ENCODE measurements at regions not wholly inside any gene's neighbourhood (a gene's known extent, or its start where the extent isn't known, plus 50 kb on each side); places are given as distances from the start of the nearest gene placed in this dataset.

DNA sequence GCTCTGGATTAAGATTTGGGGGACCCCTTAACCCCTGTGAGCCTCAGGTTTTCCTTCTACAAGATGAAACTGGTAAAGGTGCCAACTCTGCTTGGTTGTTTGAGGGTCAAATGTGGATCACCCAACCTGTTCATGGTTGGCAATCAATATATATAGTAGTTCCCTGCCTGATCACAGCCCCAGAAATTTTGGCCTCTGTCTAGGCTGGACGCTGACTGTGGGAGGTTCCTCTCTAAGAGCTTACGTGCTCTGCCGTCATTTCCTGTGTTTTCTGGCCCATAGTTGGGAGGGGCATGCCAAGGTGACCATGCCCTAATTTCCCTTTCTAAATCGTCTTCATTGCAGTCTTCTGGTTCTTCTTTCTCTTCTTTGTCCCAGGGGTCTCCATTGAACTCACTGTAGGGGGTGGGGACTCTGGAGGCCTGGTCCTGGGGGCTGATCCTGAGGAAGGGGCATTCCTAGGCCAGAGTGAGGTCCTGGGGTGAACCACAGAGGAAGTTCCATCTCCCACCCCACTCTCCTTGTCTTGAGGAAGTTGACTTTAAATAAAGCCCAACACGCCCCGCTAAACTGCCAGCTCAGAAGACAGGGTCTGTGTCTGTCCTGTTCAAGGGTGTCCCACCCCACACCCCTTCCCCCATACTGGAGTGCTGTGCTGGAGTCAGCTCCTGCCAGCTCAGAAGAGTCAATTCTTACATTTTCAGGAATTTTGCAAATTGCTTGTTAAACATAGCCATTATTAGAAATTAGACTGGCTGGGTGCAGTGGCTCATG is 98.9 kb upstream of the SDK1 start:
- H3K4me3 ChIP-seq (ENCODE audit: low read depth in 2 of 2, low read length in 1 of 2) = no peak overlapping the region
- no peak overlapping the region for H3K9ac ChIP-seq
- no peaks in the 10 kb centered on the region for H3K27me3 ChIP-seq (ENCODE audit: insufficient read depth)
- H3K4me2 ChIP-seq = no peak overlapping the region
- H3K36me3 ChIP-seq (replicated peaks in 1 of 2; ENCODE audit: control insufficient read depth in 1 of 2, insufficient read depth in 2 of 2, low read length in 1 of 2) = no peaks in the 10 kb centered on the region
- no peaks in the 10 kb centered on the region for H3K79me2 ChIP-seq (ENCODE audit: insufficient read depth)
- H3K9me3 ChIP-seq = no peaks in the 10 kb centered on the region; the same call in 1 of the 2 replicates
- no peak for DNase-seq
- no peak overlapping the region for H3K27ac ChIP-seq (ENCODE audit: low read depth in 2 of 2, low read length in 1 of 2)
- no peak overlapping the region for H2AFZ ChIP-seq (ENCODE audit: low read depth)
- TF ChIP-seq GATA2 (CRISPR knock-in tag; IDR thresholded peaks at IDR 0.05) (no peak), ELF1 (IDR thresholded peaks at IDR 0.05) (no peak), MEF2A (IDR thresholded peaks at IDR 0.05; ENCODE audit: borderline replicate concordance, low read depth) (no peak), RCOR1 (IDR thresholded peaks at IDR 0.05; ENCODE audit: low read length) (no peak), TCF12 (IDR thresholded peaks at IDR 0.05) (no peak), NFIC (IDR thresholded peaks at IDR 0.05; ENCODE audit: borderline replicate concordance) (no peak), RFX5 (IDR thresholded peaks at IDR 0.05; ENCODE audit: low read length) (no peak), MXI1 (IDR thresholded peaks at IDR 0.05; ENCODE audit: low read depth, low read length) (no peak), CHD2 (IDR thresholded peaks at IDR 0.05; ENCODE audit: low read length, partially characterized antibody) (no peak), NRF1 (IDR thresholded peaks at IDR 0.05; ENCODE audit: low read depth, low read length) (no peak), RAD21 (IDR thresholded peaks at IDR 0.05; ENCODE audit: low read length) (no peak), EP300 (IDR thresholded peaks at IDR 0.05; ENCODE audit: borderline replicate concordance in 1 of 2, low read depth in 1 of 2, low read length in 1 of 2) (no peak), FOSL2 (IDR thresholded peaks at IDR 0.05; ENCODE audit: borderline replicate concordance, low read depth) (no peak)
- TF ChIP-seq, protein P1, sequence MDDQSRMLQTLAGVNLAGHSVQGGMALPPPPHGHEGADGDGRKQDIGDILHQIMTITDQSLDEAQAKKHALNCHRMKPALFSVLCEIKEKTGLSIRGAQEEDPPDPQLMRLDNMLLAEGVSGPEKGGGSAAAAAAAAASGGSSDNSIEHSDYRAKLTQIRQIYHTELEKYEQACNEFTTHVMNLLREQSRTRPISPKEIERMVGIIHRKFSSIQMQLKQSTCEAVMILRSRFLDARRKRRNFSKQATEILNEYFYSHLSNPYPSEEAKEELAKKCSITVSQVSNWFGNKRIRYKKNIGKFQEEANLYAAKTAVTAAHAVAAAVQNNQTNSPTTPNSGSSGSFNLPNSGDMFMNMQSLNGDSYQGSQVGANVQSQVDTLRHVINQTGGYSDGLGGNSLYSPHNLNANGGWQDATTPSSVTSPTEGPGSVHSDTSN (IDR thresholded peaks at IDR 0.05) = no peak
- TF ChIP-seq, protein P2, sequence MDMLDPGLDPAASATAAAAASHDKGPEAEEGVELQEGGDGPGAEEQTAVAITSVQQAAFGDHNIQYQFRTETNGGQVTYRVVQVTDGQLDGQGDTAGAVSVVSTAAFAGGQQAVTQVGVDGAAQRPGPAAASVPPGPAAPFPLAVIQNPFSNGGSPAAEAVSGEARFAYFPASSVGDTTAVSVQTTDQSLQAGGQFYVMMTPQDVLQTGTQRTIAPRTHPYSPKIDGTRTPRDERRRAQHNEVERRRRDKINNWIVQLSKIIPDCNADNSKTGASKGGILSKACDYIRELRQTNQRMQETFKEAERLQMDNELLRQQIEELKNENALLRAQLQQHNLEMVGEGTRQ (IDR thresholded peaks at IDR 0.05; ENCODE audit: borderline replicate concordance, low read depth, low read length) = no peak
- TF ChIP-seq, protein P3, sequence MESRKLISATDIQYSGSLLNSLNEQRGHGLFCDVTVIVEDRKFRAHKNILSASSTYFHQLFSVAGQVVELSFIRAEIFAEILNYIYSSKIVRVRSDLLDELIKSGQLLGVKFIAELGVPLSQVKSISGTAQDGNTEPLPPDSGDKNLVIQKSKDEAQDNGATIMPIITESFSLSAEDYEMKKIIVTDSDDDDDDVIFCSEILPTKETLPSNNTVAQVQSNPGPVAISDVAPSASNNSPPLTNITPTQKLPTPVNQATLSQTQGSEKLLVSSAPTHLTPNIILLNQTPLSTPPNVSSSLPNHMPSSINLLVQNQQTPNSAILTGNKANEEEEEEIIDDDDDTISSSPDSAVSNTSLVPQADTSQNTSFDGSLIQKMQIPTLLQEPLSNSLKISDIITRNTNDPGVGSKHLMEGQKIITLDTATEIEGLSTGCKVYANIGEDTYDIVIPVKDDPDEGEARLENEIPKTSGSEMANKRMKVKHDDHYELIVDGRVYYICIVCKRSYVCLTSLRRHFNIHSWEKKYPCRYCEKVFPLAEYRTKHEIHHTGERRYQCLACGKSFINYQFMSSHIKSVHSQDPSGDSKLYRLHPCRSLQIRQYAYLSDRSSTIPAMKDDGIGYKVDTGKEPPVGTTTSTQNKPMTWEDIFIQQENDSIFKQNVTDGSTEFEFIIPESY (IDR thresholded peaks at IDR 0.05; ENCODE audit: borderline replicate concordance, low read depth) = no peak
- TF ChIP-seq, protein P4, sequence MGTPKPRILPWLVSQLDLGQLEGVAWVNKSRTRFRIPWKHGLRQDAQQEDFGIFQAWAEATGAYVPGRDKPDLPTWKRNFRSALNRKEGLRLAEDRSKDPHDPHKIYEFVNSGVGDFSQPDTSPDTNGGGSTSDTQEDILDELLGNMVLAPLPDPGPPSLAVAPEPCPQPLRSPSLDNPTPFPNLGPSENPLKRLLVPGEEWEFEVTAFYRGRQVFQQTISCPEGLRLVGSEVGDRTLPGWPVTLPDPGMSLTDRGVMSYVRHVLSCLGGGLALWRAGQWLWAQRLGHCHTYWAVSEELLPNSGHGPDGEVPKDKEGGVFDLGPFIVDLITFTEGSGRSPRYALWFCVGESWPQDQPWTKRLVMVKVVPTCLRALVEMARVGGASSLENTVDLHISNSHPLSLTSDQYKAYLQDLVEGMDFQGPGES (IDR thresholded peaks at IDR 0.05; ENCODE audit: low read depth, low read length) = no peak
- TF ChIP-seq, protein P5, sequence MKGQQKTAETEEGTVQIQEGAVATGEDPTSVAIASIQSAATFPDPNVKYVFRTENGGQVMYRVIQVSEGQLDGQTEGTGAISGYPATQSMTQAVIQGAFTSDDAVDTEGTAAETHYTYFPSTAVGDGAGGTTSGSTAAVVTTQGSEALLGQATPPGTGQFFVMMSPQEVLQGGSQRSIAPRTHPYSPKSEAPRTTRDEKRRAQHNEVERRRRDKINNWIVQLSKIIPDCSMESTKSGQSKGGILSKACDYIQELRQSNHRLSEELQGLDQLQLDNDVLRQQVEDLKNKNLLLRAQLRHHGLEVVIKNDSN (IDR thresholded peaks at IDR 0.05; ENCODE audit: borderline replicate concordance, low read depth) = no peak
- no peaks in the 10 kb centered on the region for H3F3A ChIP-seq (replicated peaks; ENCODE audit: insufficient read depth)
- 53% methylated on average over 6 of the region's 6 CpGs for WGBS (ENCODE audit: low lambda C conversion rate)
- no peaks in the 10 kb centered on the region for H4K20me1 ChIP-seq (ENCODE audit: insufficient read depth)
- CTCF ChIA-PET = interaction anchor here (1.1 to 2.2 kb wide), 2 partner anchors 316 to 337 kb away, joined by 3 to 4 read pairs; no protein-coding TSS in a partner anchor
- H3K9me2 ChIP-seq = no peaks in the 10 kb centered on the region
- POLR2A ChIA-PET = no interaction called here
- no peaks in the 10 kb centered on the region for H3K4me1 ChIP-seq (ENCODE audit: control insufficient read depth in 1 of 2, insufficient read depth in 2 of 2, low read depth in 1 of 2, low read length in 1 of 2)
